ENCODE measurements at regions not wholly inside any gene's neighbourhood (a gene's known extent, or its start where the extent isn't known, plus 50 kb on each side); places are given as distances from the start of the nearest gene placed in this dataset.
"Not testable (repeated sequence)": the region's sequence is repeated elsewhere in the genome, so short reads cannot be mapped to it uniquely, and the experiment has no call there.

DNA sequence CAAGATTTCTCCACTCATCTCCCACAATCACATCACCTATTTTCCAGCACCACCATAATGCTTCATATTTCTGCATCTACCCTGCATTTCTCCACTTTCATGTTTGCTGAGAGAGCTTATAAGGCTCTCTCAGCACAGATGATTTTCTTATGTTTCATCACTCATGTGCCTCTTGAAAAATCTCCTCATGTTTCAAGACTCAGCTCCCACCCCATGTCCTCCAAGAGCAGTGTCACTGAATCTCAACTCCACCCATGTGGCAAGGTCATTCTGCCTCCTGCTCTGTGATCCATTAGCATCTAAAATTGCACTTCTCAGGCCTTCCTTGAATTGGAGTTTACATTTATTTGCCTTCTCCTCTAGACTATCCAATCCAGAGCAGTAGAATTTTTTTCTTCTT is 178.7 kb upstream of the IRAK1BP1 start:
- FAIRE-seq (no peak), DNase-seq (ENCODE audit: low read depth) (no peak)
- TF ChIP-seq, protein P1, sequence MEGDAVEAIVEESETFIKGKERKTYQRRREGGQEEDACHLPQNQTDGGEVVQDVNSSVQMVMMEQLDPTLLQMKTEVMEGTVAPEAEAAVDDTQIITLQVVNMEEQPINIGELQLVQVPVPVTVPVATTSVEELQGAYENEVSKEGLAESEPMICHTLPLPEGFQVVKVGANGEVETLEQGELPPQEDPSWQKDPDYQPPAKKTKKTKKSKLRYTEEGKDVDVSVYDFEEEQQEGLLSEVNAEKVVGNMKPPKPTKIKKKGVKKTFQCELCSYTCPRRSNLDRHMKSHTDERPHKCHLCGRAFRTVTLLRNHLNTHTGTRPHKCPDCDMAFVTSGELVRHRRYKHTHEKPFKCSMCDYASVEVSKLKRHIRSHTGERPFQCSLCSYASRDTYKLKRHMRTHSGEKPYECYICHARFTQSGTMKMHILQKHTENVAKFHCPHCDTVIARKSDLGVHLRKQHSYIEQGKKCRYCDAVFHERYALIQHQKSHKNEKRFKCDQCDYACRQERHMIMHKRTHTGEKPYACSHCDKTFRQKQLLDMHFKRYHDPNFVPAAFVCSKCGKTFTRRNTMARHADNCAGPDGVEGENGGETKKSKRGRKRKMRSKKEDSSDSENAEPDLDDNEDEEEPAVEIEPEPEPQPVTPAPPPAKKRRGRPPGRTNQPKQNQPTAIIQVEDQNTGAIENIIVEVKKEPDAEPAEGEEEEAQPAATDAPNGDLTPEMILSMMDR (IDR thresholded peaks at IDR 0.05; ENCODE audit: insufficient read depth, low read length, severe bottlenecking) = no peak

DNA sequence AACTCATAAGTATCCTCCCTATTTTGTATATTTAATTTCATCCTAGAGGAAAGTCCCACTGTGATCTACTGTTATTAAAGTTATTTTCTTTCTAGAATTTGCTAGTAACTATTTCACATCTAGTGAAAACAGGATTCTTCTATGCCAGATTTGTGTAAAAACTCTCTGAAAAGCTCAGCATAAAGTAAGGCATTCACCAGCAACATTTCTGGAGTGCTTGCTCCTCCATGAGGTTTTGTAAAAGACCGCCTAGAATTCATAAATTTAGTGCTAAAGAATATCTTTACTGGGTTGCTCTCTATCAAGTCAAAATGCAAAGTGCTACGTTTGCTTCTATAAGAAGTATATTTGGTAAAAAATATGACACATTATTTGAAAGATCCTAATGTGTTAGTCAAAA is 173.5 kb upstream of the IRAK1BP1 start:
- no peaks in the 10 kb centered on the region for H3K27me3 ChIP-seq (ENCODE audit: control insufficient read depth, insufficient read depth, low read length)
- TF ChIP-seq, protein P1 (IDR thresholded peaks at IDR 0.05; ENCODE audit: insufficient read depth, low read length, severe bottlenecking) = no peak
- FAIRE-seq = no peak
- H3K4me3 ChIP-seq (ENCODE audit: low read depth, low read length) = no peak overlapping the region
- no peaks in the 10 kb centered on the region for H3K36me3 ChIP-seq (ENCODE audit: control insufficient read depth, insufficient read depth, low read length)
- no peak for DNase-seq (ENCODE audit: low read depth)

More for the DNA sequence above, 178.7 kb upstream of the IRAK1BP1 start:
- no peaks in the 10 kb centered on the region for H3K27me3 ChIP-seq (ENCODE audit: control insufficient read depth, insufficient read depth, low read length)
- no peak overlapping the region for H3K4me3 ChIP-seq (ENCODE audit: low read depth, low read length)
- no peaks in the 10 kb centered on the region for H3K36me3 ChIP-seq (ENCODE audit: control insufficient read depth, insufficient read depth, low read length)

DNA sequence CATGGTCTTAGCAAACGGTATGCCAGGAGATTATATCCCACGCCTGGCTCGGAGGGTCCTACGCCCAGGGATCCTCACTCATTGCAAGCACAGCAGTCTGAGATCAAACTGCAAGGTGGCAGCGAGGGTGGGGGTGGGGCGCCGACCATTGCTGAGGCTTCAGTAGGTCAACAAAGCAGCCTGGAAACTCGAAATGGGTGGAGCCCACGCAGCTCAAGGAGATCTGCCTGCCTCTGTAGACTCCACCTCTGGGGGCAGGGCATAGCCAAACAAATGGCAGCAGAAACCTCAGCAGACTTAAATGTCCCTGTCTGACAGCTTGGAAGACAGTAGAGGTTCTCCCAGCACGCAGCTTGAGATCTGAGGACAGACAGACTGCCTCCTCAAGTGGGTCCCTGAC is 172.7 kb upstream of the IRAK1BP1 start:
- not testable (repeated sequence) for FAIRE-seq; H3K27me3 ChIP-seq (ENCODE audit: control insufficient read depth, insufficient read depth, low read length); H3K36me3 ChIP-seq (ENCODE audit: control insufficient read depth, insufficient read depth, low read length); H3K4me3 ChIP-seq (ENCODE audit: low read depth, low read length); DNase-seq (ENCODE audit: low read depth)

DNA sequence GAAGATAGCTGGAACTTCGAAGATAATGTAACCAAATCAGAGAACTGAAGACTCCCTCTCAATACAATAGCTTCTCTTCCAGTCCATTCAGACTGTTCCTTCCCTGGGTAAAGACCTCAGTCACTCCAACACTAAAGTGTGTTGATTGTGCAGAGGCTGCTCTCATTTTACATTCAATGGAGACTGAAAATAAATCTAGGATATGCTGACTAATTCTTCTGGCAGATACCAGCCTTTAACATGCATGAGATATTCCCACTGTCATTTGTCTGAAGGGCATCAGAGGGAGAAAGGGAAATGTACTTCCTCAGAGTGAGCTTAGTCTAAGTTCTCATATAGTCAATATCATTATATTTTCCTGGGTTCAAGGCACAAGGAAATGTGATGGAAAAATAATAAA is 166.4 kb upstream of the IRAK1BP1 start:
- H3K27me3 ChIP-seq (ENCODE audit: control insufficient read depth, insufficient read depth, low read length) = no peaks in the 10 kb centered on the region
- no peak for DNase-seq (ENCODE audit: low read depth)
- TF ChIP-seq, protein P1 (IDR thresholded peaks at IDR 0.05; ENCODE audit: insufficient read depth, low read length, severe bottlenecking) = no peak
- no peak overlapping the region for H3K4me3 ChIP-seq (ENCODE audit: low read depth, low read length)
- no peaks in the 10 kb centered on the region for H3K36me3 ChIP-seq (ENCODE audit: control insufficient read depth, insufficient read depth, low read length)
- FAIRE-seq = no peak

DNA sequence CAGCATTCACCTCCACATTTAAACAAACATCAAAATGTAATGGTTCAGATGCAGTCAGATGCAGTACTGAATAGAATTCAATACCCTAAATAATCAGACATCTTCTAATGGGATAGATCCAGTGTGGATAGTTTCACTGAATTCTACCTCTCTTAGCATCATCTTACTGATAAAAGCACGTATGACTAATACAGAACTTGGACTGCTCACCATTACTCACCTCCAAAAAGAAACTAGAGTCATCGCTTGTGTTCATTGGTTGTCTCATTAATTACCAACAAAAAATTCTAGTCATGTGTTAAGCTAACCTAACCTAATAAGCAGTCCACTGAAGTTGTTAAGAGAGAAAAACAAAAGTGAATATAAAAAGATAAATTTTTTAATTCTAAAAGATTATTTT is 165.9 kb upstream of the IRAK1BP1 start:
- DNase-seq (ENCODE audit: low read depth) (peak; percentile 93), FAIRE-seq (no peak)
- H3K27me3 ChIP-seq (ENCODE audit: control insufficient read depth, insufficient read depth, low read length) = no peaks in the 10 kb centered on the region
- no peaks in the 10 kb centered on the region for H3K36me3 ChIP-seq (ENCODE audit: control insufficient read depth, insufficient read depth, low read length)
- TF ChIP-seq, protein P1 (IDR thresholded peaks at IDR 0.05; ENCODE audit: insufficient read depth, low read length, severe bottlenecking) = no peak
- H3K4me3 ChIP-seq (ENCODE audit: low read depth, low read length) = no peak overlapping the region

DNA sequence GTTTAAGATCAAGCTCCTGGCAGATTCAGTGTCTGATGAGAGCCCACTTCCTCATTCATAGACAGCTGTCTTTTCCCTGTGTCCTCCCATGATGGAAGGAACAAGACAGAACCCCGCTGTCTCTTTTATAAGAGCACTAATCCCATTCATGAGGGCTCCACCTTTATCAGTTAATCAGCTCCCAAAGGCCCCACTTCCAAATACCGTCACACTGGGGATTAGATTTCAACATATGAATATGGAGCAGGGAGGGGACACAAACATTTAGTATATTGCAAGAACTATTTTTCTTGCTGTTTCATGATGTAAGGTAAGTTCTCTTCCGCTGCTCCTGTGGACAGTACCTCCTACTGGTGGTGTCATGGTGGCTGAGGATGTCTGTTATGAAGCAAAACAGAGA is 158.3 kb upstream of the IRAK1BP1 start:
- no peak for DNase-seq (ENCODE audit: low read depth)
- Histone ChIP-seq H3K36me3 (ENCODE audit: control insufficient read depth, insufficient read depth, low read length) (no peaks in the 10 kb centered on the region), H3K27me3 (ENCODE audit: control insufficient read depth, insufficient read depth, low read length) (no peaks in the 10 kb centered on the region), H3K4me3 (ENCODE audit: low read depth, low read length) (no peak overlapping the region)
- FAIRE-seq = no peak
- TF ChIP-seq, protein P1 (IDR thresholded peaks at IDR 0.05; ENCODE audit: insufficient read depth, low read length, severe bottlenecking) = no peak
